Endothelial cell of umbilical vein (primary cell): ENCODE measurements at regions not wholly inside any gene's neighbourhood (a gene's known extent, or its start where the extent isn't known, plus 50 kb on each side); places are given as distances from the start of the nearest gene placed in this dataset.

Experiments used
- BruUV-seq: library from RNA; stranded (reverse); fragments of 400-500 nt; replicated peaks from 2 replicates; lab custom pipeline; 2021; lab: Mats Ljungman, UMichigan
- CTCF ChIA-PET: fragments of 300-600, 350-600 bp; sonication (Branson Sonifier 250); formaldehyde crosslinking; loops from one replicate; lab custom pipeline; 2021; ENCODE audit warnings: antibody characterized with exemption, inconsistent platforms; lab: Charles Lee
- POLR2A ChIA-PET: fragments of 300-600, 350-600 bp; sonication (Branson Sonifier 250); formaldehyde crosslinking; loops from one replicate; lab custom pipeline; 2021; ENCODE audit warnings: antibody characterized with exemption, inconsistent platforms; lab: Charles Lee
- DNase-seq: peaks from one replicate; pipeline ENCODE4 v3.0.0-alpha.2; 2011; ENCODE audit warnings: low read depth, low spot score
- FAIRE-seq: peaks from 2 replicates; lab custom pipeline; 2011; peaks lifted over from hg19 to GRCh38; lab: Jason Lieb, UNC
- H2AFZ ChIP-seq: 2 replicates; pipeline ENCODE4 v1.6.0; 2012; ENCODE audit warnings: low read depth, low read length, control low read depth, inconsistent platforms
- H3K27ac ChIP-seq: 2 replicates; pipeline ENCODE4 v1.5.1; 2011; ENCODE audit warnings: low read depth, mild to moderate bottlenecking, control low read depth, low read length, moderate library complexity; ENCODE audit not compliant: insufficient read depth
- H3K27me3 ChIP-seq, 2 experiments: 2 replicates each; pipeline versions ENCODE4 v1.6.0 to v1.6.1; 2011; ENCODE audit warnings: low read length in 2 of 2, mixed read lengths in 1 of 2; ENCODE audit not compliant: control insufficient read depth in 2 of 2, insufficient read depth in 2 of 2
- H3K36me3 ChIP-seq, 2 experiments: 2 replicates in 1 of 2; 3 replicates in 1 of 2; pipeline ENCODE4 v1.5.1; 2011; ENCODE audit warnings: low read length in 2 of 2, mild to moderate bottlenecking in 1 of 2, moderate library complexity in 1 of 2; ENCODE audit not compliant: control insufficient read depth in 2 of 2, insufficient read depth in 2 of 2; ENCODE audit errors: extremely low read depth in 1 of 2
- H3K4me1 ChIP-seq: 3 replicates; pipeline ENCODE4 v1.5.1; 2011; ENCODE audit warnings: mild to moderate bottlenecking, low read length; ENCODE audit not compliant: control insufficient read depth, insufficient read depth; ENCODE audit errors: extremely low read depth
- H3K4me2 ChIP-seq: 2 replicates; pipeline ENCODE4 v1.6.1; 2011; ENCODE audit warnings: low read length, control low read depth, mixed read lengths; ENCODE audit not compliant: insufficient read depth
- H3K4me3 ChIP-seq, 3 experiments: fragments of 200-600 bp in 1 of 3; sonication (generic), shearing (Covaris generic) in 1 of 3; replicated peaks in 1 of 3; 2 replicates each; pipeline ENCODE4 v1.5.1; 2011 to 2016; ENCODE audit warnings: control low read depth in 3 of 3, low read length in 3 of 3, mild to moderate bottlenecking in 2 of 3, inconsistent platforms in 1 of 3, low read depth in 1 of 3, moderate library complexity in 1 of 3; ENCODE audit not compliant: insufficient read depth in 1 of 3
- H3K79me2 ChIP-seq: 2 replicates; pipeline ENCODE4 v1.6.0; 2012; ENCODE audit warnings: low read length, inconsistent platforms; ENCODE audit not compliant: control insufficient read depth, insufficient read depth
- H3K9ac ChIP-seq: replicated peaks from 2 replicates; pipeline ENCODE3; 2011; ENCODE audit warnings: low read length, control low read depth; ENCODE audit not compliant: insufficient read depth; ENCODE audit errors: extremely low read depth
- H3K9me1 ChIP-seq: replicated peaks from 3 replicates; pipeline ENCODE4 v1.6.0; 2011; ENCODE audit warnings: mild to moderate bottlenecking, low read length; ENCODE audit not compliant: control insufficient read depth, insufficient read depth; ENCODE audit errors: extremely low read depth
- H3K9me3 ChIP-seq: replicated peaks from 2 replicates; pipeline ENCODE4 v1.5.1; 2012; ENCODE audit warnings: low read length, inconsistent platforms; ENCODE audit not compliant: control insufficient read depth, insufficient read depth
- H4K20me1 ChIP-seq: replicated peaks from 2 replicates; pipeline ENCODE3; 2011; ENCODE audit warnings: mild to moderate bottlenecking, low read length; ENCODE audit not compliant: control insufficient read depth, insufficient read depth; ENCODE audit errors: extremely low read depth
- CTCF ChIP-seq, 2 donors: IDR thresholded peaks; 1 replicate in 1 of 2; 2 replicates in 1 of 2; pipeline ENCODE4 v1.5.1; 2011; ENCODE audit warnings: low read length in 2 of 2, mild to moderate bottlenecking in 2 of 2, moderate library complexity in 2 of 2, control low read depth in 1 of 2, inconsistent platforms in 1 of 2, low read depth in 1 of 2; ENCODE audit not compliant: insufficient read depth in 1 of 2; ENCODE audit errors: extremely low read depth in 1 of 2
- EZH2 ChIP-seq: IDR thresholded peaks from 2 replicates; pipeline ENCODE4 v1.6.1; 2012; ENCODE audit warnings: borderline replicate concordance, low read depth, mild to moderate bottlenecking, moderate library complexity, low read length, inconsistent platforms; ENCODE audit not compliant: severe bottlenecking
- FOS ChIP-seq: IDR thresholded peaks from 2 replicates; pipeline ENCODE4 v1.6.1; 2011; ENCODE audit warnings: mild to moderate bottlenecking, low read length, moderate library complexity, borderline replicate concordance; ENCODE audit not compliant: insufficient read depth
- GATA2 ChIP-seq: IDR thresholded peaks from 2 replicates; pipeline ENCODE4 v1.7.0; 2011; ENCODE audit warnings: low read depth, mild to moderate bottlenecking, moderate library complexity, mixed read lengths, low read length; ENCODE audit not compliant: insufficient read length, insufficient read depth
- JUN ChIP-seq: IDR thresholded peaks from 2 replicates; pipeline ENCODE4 v1.6.1; 2011; ENCODE audit warnings: borderline replicate concordance, low read depth; ENCODE audit not compliant: insufficient read length, insufficient read depth
- MAX ChIP-seq: IDR thresholded peaks from 2 replicates; pipeline ENCODE4 v1.6.1; 2011; ENCODE audit not compliant: insufficient read depth, insufficient read length
- MYC ChIP-seq: IDR thresholded peaks from one replicate; pipeline ENCODE4 v1.6.1; 2011; ENCODE audit warnings: mild to moderate bottlenecking, low read depth, low read length
- POLR2A ChIP-seq: IDR thresholded peaks from 2 replicates; pipeline ENCODE4 v1.6.1; 2012; ENCODE audit warnings: low read depth, mild to moderate bottlenecking, control low read depth, low read length
- POLR2AphosphoS5 ChIP-seq: IDR thresholded peaks from 2 replicates; pipeline ENCODE4 v1.6.1; 2012; ENCODE audit warnings: low read depth, mild to moderate bottlenecking, control low read depth, low read length, moderate library complexity; ENCODE audit not compliant: insufficient read depth
- dilution Hi-C: fragments of 300-500 bp; cut with MboI; formaldehyde crosslinking; loops from one replicate; pipeline ENCODE4 v1.15.0; 2019; ENCODE audit warnings: low sequenced_read_pairs; ENCODE audit not compliant: extremely low pct_ligation_motif_present
- intact Hi-C: fragments of 100-400 bp; cut with micrococcal nuclease; formaldehyde crosslinking; loops from one replicate; pipeline ENCODE4 v1.10.0; 2022

GRCh38 chr12:111233786-111234185, 135.1 kb downstream of the PHETA1 start:
- FAIRE-seq (no peak), DNase-seq (no peak)
- Histone ChIP-seq H3K4me2 (no peak overlapping the region), H3K4me3 (no peak overlapping the region), H3K9me1 (no peaks in the 10 kb centered on the region), H2AFZ (no peak overlapping the region), H3K36me3 (no peaks in the 10 kb centered on the region), H3K27ac (no peak overlapping the region), H3K9me3 (no peaks in the 10 kb centered on the region), H3K27me3 (no peaks in the 10 kb centered on the region), H4K20me1 (no peaks in the 10 kb centered on the region), H3K9ac (no peak overlapping the region), H3K79me2 (no peaks in the 10 kb centered on the region), H3K4me1 (no peaks in the 10 kb centered on the region)
- dilution Hi-C loops: no loop called here
- ChIA-PET CTCF (no interaction called here), POLR2A (no interaction called here)
- BruUV-seq: no TSS peak
- intact Hi-C loops: no loop called here
- TF ChIP-seq POLR2AphosphoS5 (no peak), CTCF (IDR thresholded peaks at IDR 0.05; ENCODE audit: extremely low read depth in 1 of 2, insufficient read depth in 1 of 2, low read depth in 1 of 2, low read length in 2 of 2) (no peak), JUN (no peak), MYC (no peak), GATA2 (no peak)

GRCh38 chr12:111230649-111231048, 138.2 kb downstream of the PHETA1 start:
- H3K4me1 ChIP-seq: no peaks in the 10 kb centered on the region
- no peak for TF ChIP-seq EZH2
- TF ChIP-seq MAX: no peak
- TF ChIP-seq POLR2AphosphoS5: no peak
- TF ChIP-seq CTCF (IDR thresholded peaks at IDR 0.05; ENCODE audit: extremely low read depth in 1 of 2, insufficient read depth in 1 of 2, low read depth in 1 of 2, low read length in 2 of 2): no peak
- TF ChIP-seq JUN: no peak
- TF ChIP-seq GATA2: no peak
- TF ChIP-seq FOS: no peak
- no peak for TF ChIP-seq POLR2A
- TF ChIP-seq MYC: no peak
- no peak overlapping the region for H3K4me2 ChIP-seq
- no peak overlapping the region for H3K27ac ChIP-seq
- no peak overlapping the region for H3K4me3 ChIP-seq
- dilution Hi-C loops: no loop called here
- H3K9me1 ChIP-seq: no peaks in the 10 kb centered on the region
- H3K9me3 ChIP-seq: no peaks in the 10 kb centered on the region
- DNase-seq: no peak
- BruUV-seq: no TSS peak
- no peaks in the 10 kb centered on the region for H3K36me3 ChIP-seq
- intact Hi-C loops: no loop called here
- no peaks in the 10 kb centered on the region for H4K20me1 ChIP-seq
- CTCF ChIA-PET: interaction anchor here (2.1 kb wide), 1 partner anchor 17 kb away, joined by 8 read pairs; no protein-coding TSS in a partner anchor
- H3K9ac ChIP-seq: no peak overlapping the region
- no peak for FAIRE-seq
- H2AFZ ChIP-seq: no peak overlapping the region
- H3K79me2 ChIP-seq: no peaks in the 10 kb centered on the region
- no peaks in the 10 kb centered on the region for H3K27me3 ChIP-seq
- POLR2A ChIA-PET: no interaction called here
